B cell (primary cell): ENCODE measurements at regions not wholly inside any gene's neighbourhood (a gene's known extent, or its start where the extent isn't known, plus 50 kb on each side); places are given as distances from the start of the nearest gene placed in this dataset.

Experiments
- ATAC-seq: fragments of 200-7000 bp; cut with Tn5 transposase; one replicate; pipeline ENCODE4 v1.10.0; 2021; ENCODE audit warnings: low read depth, mild to moderate bottlenecking, moderate number of reproducible peaks, moderate library complexity
- CTCF ChIA-PET: fragments of 350-600 bp; sonication (Branson Sonifier 250); formaldehyde crosslinking; loops from one replicate; lab custom pipeline; 2021; ENCODE audit warnings: antibody characterized with exemption, inconsistent platforms; lab: Charles Lee
- POLR2A ChIA-PET: fragments of 350-600 bp; sonication (Branson Sonifier 250); formaldehyde crosslinking; loops from one replicate; lab custom pipeline; 2021; ENCODE audit warnings: antibody characterized with exemption; lab: Charles Lee
- DNase-seq: peaks from one replicate; pipeline ENCODE4 v3.0.0; 2013
- H2AFZ ChIP-seq: 2 replicates; pipeline ENCODE4 v1.6.1; 2012; ENCODE audit warnings: mild to moderate bottlenecking, low read depth, low read length; ENCODE audit not compliant: insufficient read depth, poor library complexity, severe bottlenecking
- H3K27ac ChIP-seq, 2 donors: 1 replicate in 1 of 2; 2 replicates in 1 of 2; pipeline ENCODE4 v1.5.1; 2012 to 2013; ENCODE audit warnings: low read length in 2 of 2, mild to moderate bottlenecking in 2 of 2, moderate library complexity in 1 of 2
- H3K27me3 ChIP-seq, 4 experiments: fragments of 200-600 bp in 1 of 4; sonication (generic) in 1 of 4; replicated peaks in 1 of 4; 1 replicate in 2 of 4; 2 replicates in 2 of 4; pipeline versions ENCODE4 v1.6.1 to v1.7.0; 2013 to 2016; ENCODE audit warnings: low read length in 3 of 4, mild to moderate bottlenecking in 2 of 4, mixed read lengths in 1 of 4, moderate library complexity in 1 of 4; ENCODE audit not compliant: insufficient read depth in 4 of 4, control insufficient read depth in 3 of 4; ENCODE audit errors: control extremely low read depth in 1 of 4
- H3K36me3 ChIP-seq, 2 experiments: replicated peaks in 1 of 2; 1 replicate in 1 of 2; 2 replicates in 1 of 2; pipeline versions ENCODE4 v1.6.1 to v1.7.1; 2013; ENCODE audit warnings: low read length in 1 of 2; ENCODE audit not compliant: insufficient read depth in 2 of 2, control insufficient read depth in 1 of 2; ENCODE audit errors: control extremely low read depth in 1 of 2, extremely low read depth in 1 of 2
- H3K4me1 ChIP-seq, 2 donors: fragments of 200-600 bp in 1 of 2; sonication (generic) in 1 of 2; 1 replicate in 1 of 2; 2 replicates in 1 of 2; pipeline versions ENCODE4 v1.5.1 to v1.6.1; 2013 to 2017; ENCODE audit warnings: low read length in 2 of 2; ENCODE audit not compliant: control insufficient read depth in 2 of 2, insufficient read depth in 2 of 2
- H3K4me2 ChIP-seq: replicated peaks from 2 replicates; pipeline ENCODE3; 2012; ENCODE audit warnings: mild to moderate bottlenecking, low read depth, low read length; ENCODE audit not compliant: poor library complexity, severe bottlenecking
- H3K4me3 ChIP-seq, 5 experiments: fragments of 200-600 bp in 1 of 5; sonication (generic) in 1 of 5; 1 replicate in 3 of 5; 2 replicates in 2 of 5; pipeline versions ENCODE4 v1.5.1 to v1.7.0; 2011 to 2016; ENCODE audit warnings: low read length in 4 of 5, mild to moderate bottlenecking in 4 of 5, low read depth in 2 of 5, control low read depth in 1 of 5, moderate library complexity in 1 of 5; ENCODE audit not compliant: insufficient read depth in 1 of 5; ENCODE audit errors: control extremely low read depth in 1 of 5, extremely low read depth in 1 of 5
- H3K79me2 ChIP-seq: fragments of 200-600 bp; sonication (generic); one replicate; pipeline ENCODE4 v1.6.0; 2016; ENCODE audit warnings: low read length; ENCODE audit not compliant: control insufficient read depth, insufficient read depth
- H3K9ac ChIP-seq: fragments of 200-600 bp; sonication (generic); 2 replicates; pipeline ENCODE4 v1.6.1; 2017; ENCODE audit warnings: mild to moderate bottlenecking, low read length, moderate library complexity
- H3K9me3 ChIP-seq, 3 donors: one replicate each; pipeline versions ENCODE4 v1.6.1 to v1.7.1; 2013; ENCODE audit warnings: low read length in 2 of 3; ENCODE audit not compliant: control insufficient read depth in 2 of 3, insufficient read depth in 1 of 3; ENCODE audit errors: control extremely low read depth in 1 of 3
- H4K20me1 ChIP-seq: 2 replicates; pipeline ENCODE4 v1.6.0; 2012; ENCODE audit warnings: mild to moderate bottlenecking, low read length; ENCODE audit not compliant: insufficient read depth, control insufficient read depth, poor library complexity, severe bottlenecking
- H3K27ac Mint-ChIP-seq: one replicate; pipeline ENCODE4 v1.8.0; 2021; ENCODE audit warnings: mixed read lengths
- H3K27me3 Mint-ChIP-seq: one replicate; pipeline ENCODE4 v1.8.0; 2021; ENCODE audit warnings: mixed read lengths
- H3K4me1 Mint-ChIP-seq: one replicate; pipeline ENCODE4 v1.8.0; 2021; ENCODE audit warnings: mixed read lengths
- H3K4me3 Mint-ChIP-seq: one replicate; pipeline ENCODE4 v1.8.0; 2021; ENCODE audit warnings: mixed read lengths
- H3K9me3 Mint-ChIP-seq: one replicate; pipeline ENCODE4 v1.8.0; 2022; ENCODE audit warnings: mixed read lengths; ENCODE audit not compliant: insufficient read depth
- CTCF ChIP-seq: fragments of 200-600 bp; IDR thresholded peaks from one replicate; pipeline ENCODE4 v1.8.0; 2022; ENCODE audit warnings: antibody characterized with exemption, mild to moderate bottlenecking
- EZH2 ChIP-seq: IDR thresholded peaks from 2 replicates; pipeline ENCODE4 v1.6.1; 2012; ENCODE audit warnings: borderline replicate concordance, low read depth, mild to moderate bottlenecking, moderate library complexity, low read length; ENCODE audit not compliant: insufficient read depth, poor library complexity, severe bottlenecking
- WGBS: methylation state at CpG from one replicate; pipeline ENCODE4 v1.1.5; 2013; ENCODE audit warnings: missing lambda C conversion rate; ENCODE audit not compliant: insufficient coverage; 5-methylcytosine and 5-hydroxymethylcytosine counted together
- intact Hi-C: fragments of 100-400 bp; cut with micrococcal nuclease; formaldehyde crosslinking; loops from one replicate; pipeline ENCODE4 v1.10.0; 2022

- H3K9me3 Mint-ChIP-seq: no peaks in the 10 kb centered on the region
- ATAC-seq: no peak
- CTCF ChIA-PET: no interaction called here
- H3K27ac ChIP-seq: no peak overlapping the region
- H3K36me3 ChIP-seq: no peaks in the 10 kb centered on the region
- H3K4me2 ChIP-seq: no peak overlapping the region
- no peak overlapping the region for H3K4me3 ChIP-seq
- H3K4me1 Mint-ChIP-seq: no peaks in the 10 kb centered on the region
- H3K27ac Mint-ChIP-seq: no peak overlapping the region
- POLR2A ChIA-PET: no interaction called here
- H3K4me1 ChIP-seq: no peaks in the 10 kb centered on the region
- no peak overlapping the region for H2AFZ ChIP-seq
- H3K27me3 Mint-ChIP-seq: no peaks in the 10 kb centered on the region
- intact Hi-C loops: no loop called here
- H3K79me2 ChIP-seq: no peaks in the 10 kb centered on the region
- no peak for DNase-seq
- WGBS: 60% methylated on average over 1 of the region's 4 CpGs
- no peak overlapping the region for H3K9ac ChIP-seq
- no peaks in the 10 kb centered on the region for H3K27me3 ChIP-seq
- H3K9me3 ChIP-seq: no peaks in the 10 kb centered on the region
- no peak overlapping the region for H3K4me3 Mint-ChIP-seq
- H4K20me1 ChIP-seq: no peaks in the 10 kb centered on the region
- TF ChIP-seq CTCF (no peak), EZH2 (no peak)
Measured at GRCh38 chr13:72071713-72072112, 204.7 kb upstream of the DACH1 start.

- DNase-seq: no peak
- Histone ChIP-seq H3K4me1 (no peaks in the 10 kb centered on the region), H3K27me3 (no peaks in the 10 kb centered on the region), H3K9ac (no peak overlapping the region), H3K9me3 (peaks cover 0 to 7% (median 3%) of the 10 kb centered on the region in 3 donors), H3K79me2 (no peaks in the 10 kb centered on the region), H3K27ac (no peak overlapping the region), H3K36me3 (no peaks in the 10 kb centered on the region), H3K4me3 (no peak overlapping the region), H3K4me2 (no peak overlapping the region), H4K20me1 (no peaks in the 10 kb centered on the region), H2AFZ (no peak overlapping the region)
- ChIA-PET CTCF (interaction anchor here (0.6 kb wide), 1 partner anchor 32 kb away, joined by 3 read pairs; no protein-coding TSS in a partner anchor), POLR2A (no interaction called here)
- H3K4me1 Mint-ChIP-seq: no peaks in the 10 kb centered on the region
- H3K27me3 Mint-ChIP-seq: no peaks in the 10 kb centered on the region
- TF ChIP-seq CTCF: no peak
- TF ChIP-seq EZH2: no peak
- no peak for ATAC-seq
- no peak overlapping the region for H3K4me3 Mint-ChIP-seq
- intact Hi-C loops: no loop called here
- peaks cover 8% of the 10 kb centered on the region for H3K9me3 Mint-ChIP-seq
- WGBS: 77% methylated on average over 7 of the region's 7 CpGs
- no peak overlapping the region for H3K27ac Mint-ChIP-seq
Measured at GRCh38 chr13:72062566-72062965, 195.6 kb upstream of the DACH1 start.
